GM13976 (cell line): ENCODE measurements at regions not wholly inside any gene's neighbourhood (a gene's known extent, or its start where the extent isn't known, plus 50 kb on each side); places are given as distances from the start of the nearest gene placed in this dataset.
"Not testable (repeated sequence)": the region's sequence is repeated elsewhere in the genome, so short reads cannot be mapped to it uniquely, and the experiment has no call there.

ENCODE experiments used
- DNase-seq: peaks from one replicate; pipeline ENCODE4 v3.0.0; 2012; ENCODE audit warnings: low spot score
- in situ Hi-C: fragments of 300-500 bp; cut with MboI; formaldehyde crosslinking; loops from one replicate; pipeline ENCODE4 v1.12.0; 2022; ENCODE audit warnings: low sequenced_read_pairs, mixed read lengths, inconsistent platforms; ENCODE audit not compliant: unreplicated experiment
- TF ChIP-seq, protein P1 (sequence below): IDR thresholded peaks from 2 replicates; pipeline ENCODE4 v1.5.1; 2012; ENCODE audit warnings: borderline replicate concordance, mild to moderate bottlenecking; ENCODE audit not compliant: insufficient read depth; ENCODE audit errors: extremely low read depth, missing control alignments, control extremely low read depth

DNA sequence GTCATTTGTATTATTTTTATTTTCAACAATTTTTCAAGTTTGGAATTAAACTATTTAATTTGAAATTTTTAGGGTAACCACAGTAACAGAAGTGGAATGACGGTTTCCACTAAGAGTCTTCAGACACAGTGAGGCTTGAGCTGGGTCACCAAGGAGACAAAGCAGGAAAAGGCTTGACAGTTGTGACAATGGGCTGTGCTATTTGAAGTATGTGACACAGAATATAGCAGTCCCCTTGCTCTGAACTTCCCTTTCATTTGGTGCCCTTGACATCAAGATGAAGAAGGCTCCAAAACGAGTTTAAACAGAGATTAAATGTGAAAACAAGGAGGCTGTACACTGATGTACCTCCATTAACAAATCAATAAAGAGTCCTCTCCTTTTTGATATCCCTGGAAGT, 265.4 kb upstream of the DLGAP1 start:
- DNase-seq: no peak
- TF ChIP-seq, protein P1, sequence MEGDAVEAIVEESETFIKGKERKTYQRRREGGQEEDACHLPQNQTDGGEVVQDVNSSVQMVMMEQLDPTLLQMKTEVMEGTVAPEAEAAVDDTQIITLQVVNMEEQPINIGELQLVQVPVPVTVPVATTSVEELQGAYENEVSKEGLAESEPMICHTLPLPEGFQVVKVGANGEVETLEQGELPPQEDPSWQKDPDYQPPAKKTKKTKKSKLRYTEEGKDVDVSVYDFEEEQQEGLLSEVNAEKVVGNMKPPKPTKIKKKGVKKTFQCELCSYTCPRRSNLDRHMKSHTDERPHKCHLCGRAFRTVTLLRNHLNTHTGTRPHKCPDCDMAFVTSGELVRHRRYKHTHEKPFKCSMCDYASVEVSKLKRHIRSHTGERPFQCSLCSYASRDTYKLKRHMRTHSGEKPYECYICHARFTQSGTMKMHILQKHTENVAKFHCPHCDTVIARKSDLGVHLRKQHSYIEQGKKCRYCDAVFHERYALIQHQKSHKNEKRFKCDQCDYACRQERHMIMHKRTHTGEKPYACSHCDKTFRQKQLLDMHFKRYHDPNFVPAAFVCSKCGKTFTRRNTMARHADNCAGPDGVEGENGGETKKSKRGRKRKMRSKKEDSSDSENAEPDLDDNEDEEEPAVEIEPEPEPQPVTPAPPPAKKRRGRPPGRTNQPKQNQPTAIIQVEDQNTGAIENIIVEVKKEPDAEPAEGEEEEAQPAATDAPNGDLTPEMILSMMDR: no peak
- in situ Hi-C loops: no loop called here

DNA sequence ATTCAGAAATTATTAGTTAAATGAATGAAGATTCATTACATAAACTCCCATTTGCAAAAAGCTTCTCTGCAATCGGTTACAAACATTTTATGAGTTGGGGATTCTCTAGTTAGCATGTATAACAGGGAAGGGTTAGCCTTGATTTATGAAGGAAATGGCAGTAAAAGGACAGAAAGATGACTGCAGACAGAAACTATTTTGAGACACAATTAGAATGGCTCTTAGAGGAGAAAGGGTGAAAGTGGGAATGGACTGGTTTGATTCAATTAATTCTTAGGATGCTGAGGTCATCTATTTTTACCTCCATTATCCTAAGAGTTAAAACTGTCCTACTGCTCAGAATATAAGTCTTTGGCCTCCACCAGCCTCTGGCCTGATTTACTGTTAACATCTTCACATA, 250.8 kb upstream of the DLGAP1 start:
- TF ChIP-seq, protein P1: no peak
- in situ Hi-C loops: no loop called here
- DNase-seq: no peak

DNA sequence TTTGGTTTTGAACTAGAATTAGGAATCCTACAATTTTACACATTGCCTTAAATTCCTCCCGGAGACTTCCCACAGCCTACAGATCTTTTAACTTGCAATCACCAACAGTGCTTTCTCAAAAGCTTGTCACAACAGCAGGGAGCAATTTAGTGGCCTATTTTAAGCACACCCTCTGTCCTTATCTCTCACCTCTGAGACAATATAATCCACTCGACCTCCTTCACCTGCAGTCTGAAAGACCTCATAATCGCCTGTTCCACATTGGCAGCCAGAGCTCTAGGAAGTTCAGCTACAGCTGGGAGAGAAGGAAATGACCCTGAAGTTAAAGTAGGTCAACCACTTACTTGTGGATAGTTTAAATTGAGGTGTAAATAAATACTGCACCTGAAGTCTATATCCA, 249.7 kb upstream of the DLGAP1 start:
- TF ChIP-seq, protein P1: no peak
- in situ Hi-C loops: no loop called here
- DNase-seq: no peak

DNA sequence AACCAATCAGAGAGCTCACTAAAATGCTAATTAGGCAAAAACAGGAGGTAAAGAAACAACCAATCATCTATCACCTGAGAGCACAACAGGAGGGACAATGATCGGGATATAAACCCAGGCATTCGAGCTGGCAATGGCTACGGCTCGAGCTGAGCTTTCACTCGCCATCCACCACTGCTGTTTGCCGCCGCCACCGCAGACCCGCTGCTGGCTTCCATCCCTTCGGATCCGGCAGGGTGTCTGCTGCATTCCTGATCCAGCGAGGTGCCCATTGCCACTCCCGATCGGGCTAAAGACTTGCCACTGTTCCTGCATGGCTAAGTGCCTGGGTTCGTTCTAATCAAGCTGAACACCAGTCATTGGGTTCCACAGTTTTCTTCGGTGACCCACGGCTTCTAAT, 236.7 kb upstream of the DLGAP1 start:
- TF ChIP-seq, protein P1: no peak
- in situ Hi-C loops: no loop called here
- DNase-seq: no peak

DNA sequence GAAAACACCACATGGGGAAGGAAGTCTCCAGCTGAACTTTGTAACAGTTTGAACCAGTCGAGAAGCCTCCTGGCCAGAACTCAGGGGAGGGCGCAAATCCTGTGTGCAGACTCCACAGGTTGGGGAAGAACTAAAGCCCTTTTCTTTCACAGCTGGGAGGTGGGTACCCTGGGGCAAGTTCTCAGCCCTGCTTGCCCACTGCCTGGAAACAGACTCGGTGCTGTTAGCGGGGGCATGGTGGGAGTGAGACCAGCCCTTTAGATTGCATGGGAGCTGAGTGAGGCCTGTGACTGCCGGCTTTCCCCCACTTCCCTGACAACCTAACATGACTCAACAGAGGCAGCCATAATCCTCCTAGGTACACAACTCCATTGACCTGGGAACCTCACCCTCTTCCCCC, 223.6 kb upstream of the DLGAP1 start:
- DNase-seq, in situ Hi-C loops: not testable (repeated sequence)

DNA sequence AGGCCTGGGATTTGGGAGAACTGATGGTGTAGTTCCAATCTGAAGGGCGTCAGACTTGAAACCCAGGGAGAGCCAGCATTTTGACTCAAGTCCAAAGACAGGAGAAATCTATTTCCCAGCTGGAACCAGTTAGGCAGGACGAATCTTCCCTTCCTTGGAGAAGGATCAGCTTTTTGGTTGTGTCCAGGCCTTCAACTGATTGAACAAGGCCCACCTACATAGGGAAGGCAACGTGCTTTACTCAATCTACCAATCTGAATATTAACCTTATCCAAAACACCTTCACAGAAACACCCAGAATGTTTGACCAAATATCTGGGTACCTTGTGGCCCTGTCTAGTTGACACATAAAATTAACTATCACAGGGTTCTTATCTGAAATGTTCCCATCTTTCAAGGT, 221.9 kb upstream of the DLGAP1 start:
- TF ChIP-seq, protein P1: no peak
- DNase-seq: no peak
- in situ Hi-C loops: no loop called here

DNA sequence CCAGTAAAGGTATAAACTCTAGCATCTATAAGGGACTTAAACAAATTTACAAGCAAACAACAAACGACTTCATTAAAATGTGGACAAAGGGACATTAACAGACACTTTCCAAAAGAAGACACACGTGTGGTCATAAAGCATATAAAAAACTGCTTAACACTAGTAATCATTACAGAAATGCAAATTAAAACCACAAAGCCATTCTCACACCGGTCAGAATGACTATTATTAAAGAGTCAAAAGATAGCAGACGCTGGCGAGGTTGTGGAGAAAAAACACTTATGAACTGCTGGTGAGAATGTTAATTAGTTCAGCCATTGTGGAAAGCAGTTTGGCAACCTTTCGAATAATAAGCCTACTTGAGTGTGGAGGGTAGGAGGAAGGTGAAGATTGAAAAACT, 217.1 kb upstream of the DLGAP1 start:
- no peak for DNase-seq
- TF ChIP-seq, protein P1: no peak
- in situ Hi-C loops: no loop called here
